ENCODE measurements at regions not wholly inside any gene's neighbourhood (a gene's known extent, or its start where the extent isn't known, plus 50 kb on each side); places are given as distances from the start of the nearest gene placed in this dataset.
"Not testable (repeated sequence)": the region's sequence is repeated elsewhere in the genome, so short reads cannot be mapped to it uniquely, and the experiment has no call there.

DNA sequence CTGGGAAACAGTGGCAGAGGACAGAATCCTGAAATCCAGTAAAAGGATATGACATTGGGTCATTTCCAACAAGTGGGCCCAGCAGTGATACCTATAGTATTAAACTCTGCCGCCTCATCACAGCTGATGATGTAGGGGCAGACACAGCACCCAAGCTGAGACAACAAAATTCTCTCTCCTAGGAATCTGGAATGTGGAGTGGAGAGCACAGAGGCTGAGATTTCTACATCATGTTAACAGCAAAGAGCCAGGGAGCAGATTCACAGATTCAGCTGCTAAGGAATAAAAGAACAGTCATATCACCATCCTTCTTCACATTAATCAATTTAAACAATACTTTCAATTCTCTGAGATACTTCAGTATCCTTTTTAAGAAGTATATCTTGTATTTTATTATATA lies 61.9 kb downstream of the CRP start:
- Mint-ChIP-seq H3K9me3 (no peaks in the 10 kb centered on the region), H3K4me1 (ENCODE audit: low read depth) (no peaks in the 10 kb centered on the region), H3K27ac (no peak overlapping the region), H3K4me3 (no peak overlapping the region), H3K27me3 (peaks cover 14% of the 10 kb centered on the region), H3K36me3 (ENCODE audit: low read depth) (no peaks in the 10 kb centered on the region)
- TF ChIP-seq CTCF (IDR thresholded peaks at IDR 0.05) = no peak
- Histone ChIP-seq H3K27ac (ENCODE audit: low read depth in 1 of 2, low read length in 2 of 2) (no peak overlapping the region), H3K36me3 (ENCODE audit: insufficient read depth, low read length) (no peaks in the 10 kb centered on the region), H3K9me3 (ENCODE audit: control insufficient read depth in 1 of 2, insufficient read depth in 1 of 2, low read length in 2 of 2) (no peaks in the 10 kb centered on the region), H3K4me3 (ENCODE audit: low read length) (no peak overlapping the region), H3K4me1 (ENCODE audit: insufficient read depth, low read length) (no peaks in the 10 kb centered on the region), H3K27me3 (ENCODE audit: control insufficient read depth in 1 of 2, insufficient read depth in 2 of 2, low read length in 2 of 2) (peaks cover 0 to 1% of the 10 kb centered on the region in 2 experiments)
- no peak for DNase-seq
- CTCF ChIA-PET = no interaction called here
- intact Hi-C loops (cut with DNase I, micrococcal nuclease) = no loop called here
- no peak for ATAC-seq (ENCODE audit: poor library complexity)
- POLR2A ChIA-PET = no interaction called here

DNA sequence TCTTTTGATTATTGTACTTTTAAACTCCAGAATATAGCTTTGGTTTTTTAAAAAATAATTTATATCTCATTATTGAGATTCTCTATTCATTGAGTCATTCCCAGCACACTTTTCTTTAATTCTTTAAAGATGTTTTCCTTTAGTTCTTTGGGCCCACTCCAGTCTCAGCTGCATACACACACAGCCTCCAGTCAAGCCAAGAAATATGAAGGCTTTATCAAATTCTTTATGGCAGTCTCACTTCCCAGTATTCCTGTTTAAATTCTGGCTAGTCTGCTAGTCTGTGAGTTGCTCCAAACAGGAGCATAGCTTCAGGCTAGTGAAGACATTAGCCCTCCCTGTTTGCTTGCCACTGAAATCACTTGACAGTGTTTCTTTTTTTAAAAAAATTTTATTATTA lies 61.2 kb downstream of the CRP start:
- Mint-ChIP-seq H3K4me1 (ENCODE audit: low read depth) (no peaks in the 10 kb centered on the region), H3K27me3 (peaks cover 12% of the 10 kb centered on the region), H3K36me3 (ENCODE audit: low read depth) (no peaks in the 10 kb centered on the region), H3K4me3 (no peak overlapping the region), H3K27ac (no peak overlapping the region), H3K9me3 (no peaks in the 10 kb centered on the region)
- intact Hi-C loops (cut with DNase I, micrococcal nuclease) = no loop called here
- H3K4me1 ChIP-seq (ENCODE audit: insufficient read depth, low read length) = no peaks in the 10 kb centered on the region
- DNase-seq (no peak), ATAC-seq (ENCODE audit: poor library complexity) (no peak)
- ChIA-PET POLR2A (no interaction called here), CTCF (no interaction called here)
- no peak overlapping the region for H3K27ac ChIP-seq (ENCODE audit: low read depth in 1 of 2, low read length in 2 of 2)
- H3K36me3 ChIP-seq (ENCODE audit: insufficient read depth, low read length) = no peaks in the 10 kb centered on the region
- H3K9me3 ChIP-seq (ENCODE audit: control insufficient read depth in 1 of 2, insufficient read depth in 1 of 2, low read length in 2 of 2) = no peaks in the 10 kb centered on the region
- H3K4me3 ChIP-seq (ENCODE audit: low read length) = no peak overlapping the region
- TF ChIP-seq CTCF (IDR thresholded peaks at IDR 0.05) = no peak
- no peaks in the 10 kb centered on the region for H3K27me3 ChIP-seq (ENCODE audit: control insufficient read depth in 1 of 2, insufficient read depth in 2 of 2, low read length in 2 of 2)

DNA sequence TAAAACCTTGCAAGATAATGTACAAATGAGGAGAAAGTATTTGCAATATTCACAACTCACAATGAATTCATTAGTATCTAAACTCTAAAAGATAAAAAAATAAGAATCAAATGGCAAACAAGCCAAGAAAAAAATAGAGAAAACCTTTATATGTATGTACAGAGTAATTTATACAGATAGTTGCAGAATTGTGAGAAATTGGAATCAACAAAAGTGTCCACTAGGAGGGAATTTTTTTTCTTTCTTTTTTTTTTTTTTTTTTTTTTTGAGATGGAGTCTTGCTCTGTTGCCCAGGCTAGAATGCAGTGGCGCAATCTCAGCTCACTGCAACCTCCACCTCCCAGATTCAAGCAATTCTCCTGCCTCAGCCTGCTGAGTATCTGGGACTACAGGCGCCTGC lies 56.9 kb downstream of the CRP start:
- CTCF ChIA-PET; H3K36me3 Mint-ChIP-seq (ENCODE audit: low read depth); intact Hi-C loops (cut with DNase I, micrococcal nuclease); H3K4me1 ChIP-seq (ENCODE audit: insufficient read depth, low read length); H3K27ac Mint-ChIP-seq; POLR2A ChIA-PET; H3K27me3 Mint-ChIP-seq; DNase-seq; H3K27me3 ChIP-seq (ENCODE audit: control insufficient read depth in 1 of 2, insufficient read depth in 2 of 2, low read length in 2 of 2); H3K4me1 Mint-ChIP-seq (ENCODE audit: low read depth); H3K9me3 Mint-ChIP-seq; H3K27ac ChIP-seq (ENCODE audit: low read depth in 1 of 2, low read length in 2 of 2); H3K4me3 ChIP-seq (ENCODE audit: low read length); H3K9me3 ChIP-seq (ENCODE audit: control insufficient read depth in 1 of 2, insufficient read depth in 1 of 2, low read length in 2 of 2); H3K4me3 Mint-ChIP-seq; H3K36me3 ChIP-seq (ENCODE audit: insufficient read depth, low read length); ATAC-seq (ENCODE audit: poor library complexity): not testable (repeated sequence)
